ENCODE measurements at regions not wholly inside any gene's neighbourhood (a gene's known extent, or its start where the extent isn't known, plus 50 kb on each side); places are given as distances from the start of the nearest gene placed in this dataset.
"Not testable (repeated sequence)": the region's sequence is repeated elsewhere in the genome, so short reads cannot be mapped to it uniquely, and the experiment has no call there.

DNA sequence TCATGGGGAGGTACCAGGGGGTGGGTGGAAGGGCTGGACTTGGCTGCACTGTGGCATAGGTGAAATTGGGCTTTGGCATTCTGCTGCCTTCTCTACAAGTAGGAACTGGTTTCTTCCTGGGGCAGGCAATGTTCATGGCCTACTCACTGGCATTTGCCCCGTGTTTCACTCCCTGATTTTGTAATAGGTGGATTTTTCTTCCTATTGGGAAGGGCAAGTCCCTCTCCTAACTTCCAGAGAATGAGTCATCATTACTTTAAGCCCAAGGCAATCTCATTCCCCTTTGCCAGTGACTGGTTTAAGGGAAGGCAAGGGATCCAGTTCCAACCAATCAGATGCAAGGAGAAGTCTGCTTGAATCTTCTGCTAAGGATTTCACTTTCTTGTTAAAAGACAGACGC is 67.9 kb upstream of the ANKRD55 start:
- Histone ChIP-seq H3K4me3 (no peak overlapping the region), H3K4me1 (no peaks in the 10 kb centered on the region), H3K36me3 (no peaks in the 10 kb centered on the region), H3K27me3 (no peaks in the 10 kb centered on the region), H3K9me3 (no peaks in the 10 kb centered on the region), H3K27ac (no peak overlapping the region)
- TF ChIP-seq POLR2AphosphoS5 (IDR thresholded peaks at IDR 0.05) (no peak), POLR2A (IDR thresholded peaks at IDR 0.05) (no peak), EP300 (IDR thresholded peaks at IDR 0.05) (no peak), CTCF (IDR thresholded peaks at IDR 0.05) (no peak)
- DNase-seq, result no peak
- 88 to 91% methylated on average over 2 of the region's 2 CpGs for WGBS, 2 donors
- no peak for ATAC-seq (ENCODE audit: low FRiP score in 2 of 2)

GRCh38 chr5:56299212-56299611 is 66.1 kb upstream of the ANKRD55 start:
- TF ChIP-seq EP300 (IDR thresholded peaks at IDR 0.05) (no peak), POLR2A (IDR thresholded peaks at IDR 0.05) (no peak), POLR2AphosphoS5 (IDR thresholded peaks at IDR 0.05) (no peak), CTCF (IDR thresholded peaks at IDR 0.05) (no peak)
- no peak for DNase-seq

DNA sequence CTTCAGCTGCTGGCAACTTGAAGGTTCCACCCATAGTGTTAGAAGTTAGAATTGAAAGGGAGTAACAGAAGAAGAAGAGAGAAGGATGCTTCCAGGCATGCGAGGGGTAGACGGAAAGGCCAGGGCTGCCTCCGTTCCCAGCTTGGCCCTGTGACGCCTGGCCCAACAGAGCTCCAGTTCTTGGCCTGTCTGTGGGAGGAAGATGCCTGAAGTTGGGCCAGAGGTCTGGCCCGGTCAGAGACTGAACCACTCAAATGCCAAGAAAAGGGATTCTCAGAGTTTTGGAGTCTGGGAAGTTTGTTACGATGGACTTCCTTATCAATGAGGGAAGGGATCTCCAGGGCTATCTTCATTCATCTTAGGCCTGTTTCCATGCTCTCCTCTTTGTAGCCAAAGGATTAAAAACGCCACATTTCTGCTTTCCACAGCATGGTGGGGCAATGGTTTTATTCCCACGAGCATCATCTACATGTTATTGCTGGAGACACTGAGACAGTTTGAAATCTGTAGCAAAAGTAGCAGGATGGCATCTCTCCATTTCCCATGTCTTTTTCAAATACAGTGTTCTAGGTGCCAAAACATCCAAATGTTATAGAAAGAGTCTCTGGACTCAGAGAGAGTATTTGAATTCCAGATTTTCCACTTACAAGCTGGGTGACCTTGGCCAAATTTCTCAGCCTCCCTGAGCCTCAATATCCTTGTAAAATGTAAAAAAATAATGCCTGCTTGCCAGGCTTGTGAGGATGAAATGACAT is 65.4 kb upstream of the ANKRD55 start:
- Histone ChIP-seq H3K4me1 (no peaks in the 10 kb centered on the region), H3K9me3 (no peaks in the 10 kb centered on the region), H3K27me3 (no peaks in the 10 kb centered on the region), H3K27ac (no peak overlapping the region), H3K36me3 (no peaks in the 10 kb centered on the region), H3K4me3 (no peak overlapping the region)
- TF ChIP-seq POLR2AphosphoS5 (IDR thresholded peaks at IDR 0.05) (no peak), EP300 (IDR thresholded peaks at IDR 0.05) (no peak), POLR2A (IDR thresholded peaks at IDR 0.05) (no peak), CTCF (IDR thresholded peaks at IDR 0.05) (no peak)
- DNase-seq, result peak in 1 of 2 donors; percentile 32
- WGBS, 2 donors, result 81 to 84% methylated on average over 8 of the region's 8 CpGs
- ATAC-seq (ENCODE audit: low FRiP score in 2 of 2), result peak in 1 of 2 donors; percentile 70

More at GRCh38 chr5:56299212-56299611, 66.1 kb upstream of the ANKRD55 start:
- WGBS, 2 donors, result 66 to 68% methylated on average over 5 of the region's 5 CpGs
- Histone ChIP-seq H3K4me1 (no peaks in the 10 kb centered on the region), H3K36me3 (no peaks in the 10 kb centered on the region), H3K9me3 (no peaks in the 10 kb centered on the region), H3K4me3 (no peak overlapping the region), H3K27ac (no peak overlapping the region), H3K27me3 (no peaks in the 10 kb centered on the region)
- ATAC-seq (ENCODE audit: low FRiP score in 2 of 2), result no peak

DNA sequence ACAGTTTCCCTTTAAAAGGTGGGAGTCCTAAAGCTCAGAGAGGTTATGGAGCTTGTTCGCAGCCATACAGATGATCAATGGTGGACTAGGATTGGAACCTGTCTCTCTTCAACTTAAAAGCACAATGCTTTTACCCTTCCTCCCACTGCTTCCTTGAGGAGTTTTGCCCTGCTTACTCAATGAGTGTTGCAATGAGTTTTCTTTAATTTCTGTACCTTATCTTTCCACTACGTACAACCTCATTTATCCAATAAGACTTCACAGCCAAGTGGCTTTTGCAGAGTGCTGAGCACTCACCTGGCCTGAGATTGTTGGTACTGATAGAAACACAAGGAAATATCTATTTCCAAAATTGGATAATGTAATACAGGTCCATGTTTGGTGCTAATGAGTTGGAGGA is 64.7 kb upstream of the ANKRD55 start:
- TF ChIP-seq CTCF (IDR thresholded peaks at IDR 0.05), result no peak
- no peak for TF ChIP-seq EP300 (IDR thresholded peaks at IDR 0.05)
- no peak for TF ChIP-seq POLR2AphosphoS5 (IDR thresholded peaks at IDR 0.05)
- TF ChIP-seq POLR2A (IDR thresholded peaks at IDR 0.05), result no peak
- no peaks in the 10 kb centered on the region for H3K9me3 ChIP-seq
- no peaks in the 10 kb centered on the region for H3K4me1 ChIP-seq
- H3K27ac ChIP-seq, result no peak overlapping the region
- H3K4me3 ChIP-seq, result no peak overlapping the region
- DNase-seq (no peak), ATAC-seq (ENCODE audit: low FRiP score in 2 of 2) (no peak)
- no peaks in the 10 kb centered on the region for H3K36me3 ChIP-seq
- WGBS, 2 donors, result 48 to 61% methylated on average over 2 of the region's 2 CpGs
- no peaks in the 10 kb centered on the region for H3K27me3 ChIP-seq

DNA sequence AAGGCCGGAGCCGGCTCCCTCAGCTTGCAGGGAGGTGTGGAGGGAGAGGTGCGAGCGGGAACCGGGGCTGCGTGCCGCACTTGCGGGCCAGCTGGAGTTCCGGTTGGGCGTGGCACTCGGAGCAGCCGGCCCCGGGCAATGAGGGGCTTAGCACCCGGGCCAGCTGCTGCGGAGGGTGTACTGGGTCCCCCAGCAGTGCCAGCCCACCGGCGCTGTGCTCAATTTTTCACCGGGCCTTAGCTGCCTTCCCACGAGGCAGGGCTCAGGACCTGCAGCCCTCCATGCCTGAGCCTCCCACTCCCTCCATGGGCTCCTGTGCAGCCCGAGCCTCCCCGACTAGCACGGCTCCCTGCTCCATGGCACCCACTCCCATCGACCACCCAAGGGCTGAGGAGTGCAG is 62.2 kb upstream of the ANKRD55 start:
- not testable (repeated sequence) for H3K27ac ChIP-seq; H3K27me3 ChIP-seq; H3K9me3 ChIP-seq; H3K4me3 ChIP-seq; H3K36me3 ChIP-seq; H3K4me1 ChIP-seq; ATAC-seq (ENCODE audit: low FRiP score in 2 of 2)
- DNase-seq, result peak in 1 of 2 donors; percentile 59
- WGBS, 2 donors, result 97 to 100% methylated on average over 6 to 11 of the region's 23 CpGs

Data from upper lobe of left lung (tissue), 6 donors.